Kidney tubule cell (primary cell): ENCODE measurements at regions not wholly inside any gene's neighbourhood (a gene's known extent, or its start where the extent isn't known, plus 50 kb on each side); places are given as distances from the start of the nearest gene placed in this dataset.
"Not testable (repeated sequence)": the region's sequence is repeated elsewhere in the genome, so short reads cannot be mapped to it uniquely, and the experiment has no call there.

ENCODE experiments used
- DNase-seq: peaks from one replicate; pipeline ENCODE4 v3.0.0-alpha.2; 2018; ENCODE audit warnings: low spot score

- no peak for DNase-seq
Measured at GRCh38 chr1:241447031-241447644, 72.4 kb downstream of the FH start.

GRCh38 chr1:241444836-241445235 lies 74.7 kb downstream of the FH start:
- DNase-seq = no peak

- DNase-seq = no peak
Measured at GRCh38 chr1:241443561-241443960, 76.0 kb downstream of the FH start.

DNA sequence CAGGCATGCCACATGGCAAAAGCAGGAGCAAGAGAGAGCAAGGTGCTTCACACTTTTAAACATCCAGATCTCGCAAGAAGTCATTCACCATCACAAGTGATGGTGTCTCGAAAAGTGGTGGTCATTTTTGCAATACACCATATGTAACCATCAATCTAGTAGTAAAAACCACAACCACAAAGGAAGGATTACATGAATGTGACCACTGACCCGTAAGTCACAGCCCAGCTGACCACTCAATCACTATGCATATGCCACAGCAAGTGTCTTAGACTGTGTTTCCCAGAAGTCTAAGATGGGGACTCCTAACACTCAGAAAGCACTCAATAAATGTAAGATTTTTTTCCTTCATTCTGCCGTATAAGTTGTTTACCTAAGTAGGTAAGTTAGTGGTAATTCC lies 76.9 kb downstream of the FH start:
- no peak for DNase-seq

GRCh38 chr1:241440904-241441303 lies 78.7 kb downstream of the FH start:
- DNase-seq = no peak

- not testable (repeated sequence) for DNase-seq
Measured at GRCh38 chr1:241438686-241439085, 80.9 kb downstream of the FH start.

DNA sequence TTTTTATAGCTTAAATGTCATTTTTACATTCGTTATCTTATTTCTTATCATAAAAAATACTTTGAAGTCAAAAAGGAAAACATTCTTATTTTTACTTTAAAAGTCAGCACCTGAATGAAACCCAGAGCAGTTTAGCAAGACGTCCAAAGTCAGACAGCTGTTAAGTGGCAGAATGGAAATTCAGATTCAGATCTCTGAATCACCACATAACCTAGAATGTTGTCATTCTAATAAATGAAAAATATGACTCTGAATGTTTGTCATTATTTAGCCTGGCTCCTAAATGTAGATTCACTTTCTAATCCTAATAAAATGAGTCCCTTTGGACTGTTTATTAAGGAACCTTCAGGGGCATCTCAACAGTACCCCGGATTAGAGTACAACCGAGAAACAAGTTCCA lies 75.2 kb upstream of the RGS7 start:
- no peak for DNase-seq

GRCh38 chr1:241425091-241425490 lies 68.1 kb upstream of the RGS7 start:
- not testable (repeated sequence) for DNase-seq

DNA sequence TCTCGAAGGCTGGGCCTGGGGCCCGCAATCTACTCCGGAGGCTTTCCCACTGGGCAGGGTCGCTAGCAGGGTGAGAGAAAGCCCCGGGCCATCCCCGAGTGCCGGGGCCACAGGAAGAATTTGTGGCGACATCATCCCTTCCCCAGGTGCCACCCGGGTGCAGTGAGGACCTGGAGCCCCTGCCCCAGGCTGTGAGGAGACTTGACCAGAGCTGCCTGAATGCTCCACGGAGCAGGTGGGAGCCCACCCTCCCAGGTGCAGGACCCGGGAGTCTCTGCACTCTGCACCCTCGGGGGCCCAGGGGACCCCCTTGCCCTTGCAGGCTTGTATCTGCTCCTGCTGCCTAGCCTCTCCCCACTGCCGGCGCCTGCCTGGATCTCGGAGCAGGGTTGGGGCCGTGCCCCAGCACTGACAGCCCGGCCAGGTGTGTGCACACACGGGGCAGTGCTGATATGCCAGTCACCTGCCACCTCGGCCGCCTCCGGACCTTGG lies 67.5 kb upstream of the RGS7 start:
- no peak for DNase-seq

GRCh38 chr1:241423541-241424479 lies 66.8 kb upstream of the RGS7 start:
- DNase-seq = peak; percentile 47

GRCh38 chr1:241422470-241422869 lies 65.5 kb upstream of the RGS7 start:
- DNase-seq = no peak

DNA sequence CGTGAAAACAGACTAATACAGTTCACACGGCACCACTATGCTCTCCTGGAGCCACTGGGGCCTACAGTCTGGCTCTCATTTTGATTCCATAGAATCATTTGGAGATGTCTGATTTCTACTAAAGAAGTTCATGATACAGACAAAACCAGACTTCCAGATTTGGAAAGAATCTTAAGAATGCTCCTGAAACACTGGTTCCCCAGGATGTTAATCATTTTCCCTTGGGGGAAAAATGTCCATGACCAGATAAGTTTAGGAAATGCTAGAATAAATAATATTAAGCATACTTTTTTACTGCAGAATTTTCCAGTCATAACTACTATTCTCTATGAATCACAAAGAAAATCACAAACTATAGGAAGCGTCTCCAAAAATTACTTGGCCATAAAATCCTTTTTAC lies 63.0 kb upstream of the RGS7 start:
- DNase-seq = no peak

GRCh38 chr1:241417258-241417657 lies 60.3 kb upstream of the RGS7 start:
- no peak for DNase-seq

DNA sequence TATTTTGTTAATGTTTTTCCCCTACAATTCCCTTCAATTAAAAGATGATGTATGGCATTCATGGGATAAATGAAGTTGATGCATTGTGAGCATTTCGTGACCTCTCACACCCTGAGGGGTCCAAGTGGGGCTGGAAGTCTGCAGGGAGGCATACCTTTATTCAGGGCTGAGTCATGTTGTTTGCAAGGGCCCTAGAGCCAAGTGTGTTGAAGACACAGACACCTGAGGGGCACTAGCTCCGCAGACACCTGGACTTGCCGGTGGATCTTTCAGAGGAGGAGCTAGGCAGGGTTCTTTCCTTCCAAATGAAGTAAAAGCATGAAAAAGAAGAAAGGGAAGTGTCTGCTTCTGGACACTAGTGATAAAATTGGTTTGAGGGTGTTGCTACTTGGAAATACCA lies 57.0 kb upstream of the RGS7 start:
- no peak for DNase-seq

DNA sequence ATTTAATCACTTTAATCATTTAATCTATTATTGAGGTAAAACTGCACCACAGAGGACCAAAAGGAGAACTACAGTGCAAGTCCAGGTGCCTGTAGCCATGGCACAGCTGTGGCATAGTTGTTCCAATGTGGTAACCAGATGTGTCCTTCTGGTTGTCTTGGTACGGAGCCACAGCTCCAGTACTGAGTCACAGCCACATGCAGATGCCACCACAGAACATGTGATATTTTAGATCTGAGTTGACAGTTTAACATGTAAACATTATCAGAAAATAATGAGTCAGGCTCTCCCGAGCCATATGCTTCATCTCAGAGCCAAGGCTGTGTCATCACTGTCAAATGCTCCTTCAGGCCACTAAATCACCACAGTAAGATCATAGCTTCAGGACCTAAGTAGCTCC lies 56.4 kb upstream of the RGS7 start:
- peak; percentile 88 for DNase-seq

GRCh38 chr1:241412646-241413045 lies 55.6 kb upstream of the RGS7 start:
- no peak for DNase-seq

DNA sequence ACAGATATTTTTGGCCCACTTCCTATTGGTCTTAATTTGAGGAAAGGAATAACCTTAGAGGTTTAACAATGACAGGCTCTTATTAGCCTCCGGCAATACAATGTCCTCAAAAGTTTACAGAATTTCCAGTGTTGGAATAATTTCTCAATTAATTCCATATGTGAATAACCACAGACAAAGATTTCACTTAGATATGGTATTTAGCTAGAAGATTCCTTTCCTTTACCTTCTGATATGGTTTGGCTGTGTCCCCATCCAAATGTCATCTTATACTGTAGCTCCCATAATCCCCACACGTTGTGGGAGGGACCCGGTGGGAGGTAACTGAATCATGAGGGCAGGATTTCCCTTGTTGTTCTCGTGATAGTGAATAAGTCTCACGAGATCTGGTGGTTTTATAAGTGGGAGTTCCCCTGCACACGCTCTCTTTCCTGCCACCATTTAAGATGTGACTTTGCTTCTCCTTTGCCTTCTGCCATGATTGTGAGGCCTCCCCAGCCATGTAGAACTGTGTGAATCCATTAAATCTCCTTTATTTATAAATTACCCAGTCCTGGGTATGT lies 54.9 kb upstream of the RGS7 start:
- no peak for DNase-seq

- DNase-seq = peak; percentile 80
Measured at GRCh38 chr1:241411056-241411775, 54.2 kb upstream of the RGS7 start.

GRCh38 chr1:241408170-241408569 lies 51.2 kb upstream of the RGS7 start:
- peak; percentile 29 for DNase-seq
